Right hindlimb (tissue), 1 donor: ENCODE measurements at regions not wholly inside any gene's neighbourhood (a gene's known extent, or its start where the extent isn't known, plus 50 kb on each side); places are given as distances from the start of the nearest gene placed in this dataset.

Experiments
- DNase-seq: peaks from one replicate; pipeline ENCODE4 v3.0.0-alpha.2; 2018

GRCh38 chr18:37778417-37779165, 213.0 kb upstream of the CELF4 start:
- peak; percentile 79 for DNase-seq

- no peak for DNase-seq
Measured at GRCh38 chr18:37769826-37770225, 204.2 kb upstream of the CELF4 start.

- DNase-seq: no peak
Measured at GRCh38 chr18:37764541-37765288, 199.1 kb upstream of the CELF4 start.

GRCh38 chr18:37762076-37762621, 196.6 kb upstream of the CELF4 start:
- DNase-seq: no peak

GRCh38 chr18:37754141-37754540, 188.5 kb upstream of the CELF4 start:
- DNase-seq: no peak

DNA sequence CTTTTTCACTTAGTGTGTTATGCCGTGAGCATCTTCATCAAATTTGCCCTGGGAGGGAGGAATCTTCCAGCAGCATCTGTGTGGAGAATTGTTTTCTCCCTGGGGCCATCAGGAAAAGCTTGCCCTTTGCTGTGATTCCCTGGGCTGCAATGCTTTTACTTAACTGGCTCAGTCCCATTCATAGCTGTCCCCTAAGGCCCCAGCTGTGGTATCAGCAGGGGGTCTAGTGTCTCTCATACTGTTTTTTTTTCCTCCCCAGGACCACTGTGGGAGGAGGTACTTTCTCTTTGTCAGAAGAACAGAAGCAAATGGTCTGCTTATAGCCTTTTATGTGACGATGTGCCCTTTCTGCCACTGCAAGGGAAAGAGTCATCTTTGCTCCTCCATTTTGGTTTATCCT, 176.8 kb upstream of the CELF4 start:
- no peak for DNase-seq

DNA sequence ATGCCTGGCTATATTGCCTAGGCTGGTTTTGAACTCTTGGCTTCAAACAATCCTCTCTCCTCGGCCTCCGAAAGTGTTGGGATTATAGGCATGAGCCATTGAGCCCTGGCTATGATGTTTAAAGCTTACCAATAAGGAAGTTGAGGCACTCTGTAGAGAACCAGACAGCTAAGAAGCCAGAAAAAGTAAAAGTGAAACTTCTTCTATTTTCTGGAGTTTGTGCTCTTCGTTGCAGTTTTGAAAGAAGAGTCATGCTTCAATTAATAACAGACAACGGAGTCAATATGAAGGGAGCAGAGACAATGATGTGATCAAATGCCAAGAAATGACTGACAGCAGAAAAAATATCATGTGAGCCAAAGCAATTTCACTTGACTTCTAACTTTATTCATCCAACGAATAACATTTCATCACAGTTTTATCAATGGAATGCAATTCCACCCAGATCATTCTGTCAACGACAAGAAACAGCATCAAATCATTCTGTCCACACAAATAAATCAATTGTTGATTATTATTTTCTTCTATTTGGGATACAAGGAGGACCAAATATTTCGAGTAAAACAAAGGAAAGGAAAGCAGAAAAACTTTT, 175.5 kb upstream of the CELF4 start:
- no peak for DNase-seq

DNA sequence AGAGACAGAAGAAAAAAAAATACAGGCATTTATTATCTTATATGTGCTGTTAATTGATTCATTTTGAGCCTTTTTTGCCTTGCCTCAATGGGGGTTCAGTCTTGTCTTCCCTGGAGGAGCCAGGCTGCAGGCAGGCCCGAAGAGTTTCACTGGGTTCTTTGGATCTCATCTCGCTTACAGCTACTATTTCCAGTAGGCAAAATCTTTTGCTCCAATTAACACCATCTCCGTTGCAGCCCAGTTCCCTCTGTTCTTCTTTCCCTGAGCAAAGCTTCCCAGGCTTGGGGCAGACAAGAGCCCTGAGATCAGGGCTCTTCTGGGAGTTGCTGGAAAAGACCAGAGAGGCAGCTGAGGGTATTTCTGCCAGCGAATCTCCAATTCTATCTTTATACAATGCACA, 168.8 kb upstream of the CELF4 start:
- no peak for DNase-seq

DNA sequence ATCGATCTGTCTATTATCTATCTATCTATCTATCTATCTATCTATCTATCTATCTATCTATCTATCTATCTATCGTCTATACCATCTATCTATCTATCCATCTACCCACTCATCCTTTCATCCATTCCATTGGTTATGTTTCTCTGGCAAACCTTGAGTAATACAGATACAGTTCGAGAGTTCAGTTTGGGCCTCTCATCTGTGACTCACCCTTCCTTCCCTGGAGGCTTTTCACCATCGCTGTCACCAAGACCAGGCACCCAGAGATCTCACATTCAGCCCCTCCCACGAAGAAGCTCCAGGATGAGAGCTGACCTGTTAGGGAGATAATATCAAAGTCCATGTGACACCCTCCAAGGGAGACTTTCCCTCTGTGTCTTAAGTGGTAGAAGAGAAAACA, 164.1 kb upstream of the CELF4 start:
- no peak for DNase-seq

- DNase-seq: no peak
Measured at GRCh38 chr18:37724206-37724605, 158.6 kb upstream of the CELF4 start.

GRCh38 chr18:37721544-37722522, 156.2 kb upstream of the CELF4 start:
- DNase-seq: no peak

- DNase-seq: no peak
Measured at GRCh38 chr18:37720663-37721062, 155.1 kb upstream of the CELF4 start.

- DNase-seq: no peak
Measured at GRCh38 chr18:37717656-37718055, 152.1 kb upstream of the CELF4 start.

DNA sequence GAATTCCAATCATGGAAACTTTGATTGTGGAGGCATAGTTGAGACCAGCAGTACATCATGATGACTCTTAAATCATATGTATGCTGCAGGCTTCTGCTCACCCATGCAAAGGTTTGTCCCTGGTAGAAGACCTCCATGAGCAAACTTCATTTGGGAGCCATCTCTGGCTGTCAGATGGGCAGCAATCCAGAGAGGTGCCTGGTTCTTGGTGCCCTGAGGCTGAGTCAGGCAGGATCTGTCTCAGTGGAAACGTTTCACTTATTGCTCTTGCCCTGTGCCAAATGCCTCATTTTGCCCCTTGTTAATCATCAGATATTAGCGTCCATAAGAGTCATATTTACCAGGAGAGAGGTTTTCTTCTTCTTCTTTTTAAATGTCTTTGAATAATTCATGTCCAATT, 151.5 kb upstream of the CELF4 start:
- DNase-seq: no peak

GRCh38 chr18:37716106-37716735, 150.6 kb upstream of the CELF4 start:
- DNase-seq: no peak

- DNase-seq: no peak
Measured at GRCh38 chr18:37714691-37715090, 149.1 kb upstream of the CELF4 start.

DNA sequence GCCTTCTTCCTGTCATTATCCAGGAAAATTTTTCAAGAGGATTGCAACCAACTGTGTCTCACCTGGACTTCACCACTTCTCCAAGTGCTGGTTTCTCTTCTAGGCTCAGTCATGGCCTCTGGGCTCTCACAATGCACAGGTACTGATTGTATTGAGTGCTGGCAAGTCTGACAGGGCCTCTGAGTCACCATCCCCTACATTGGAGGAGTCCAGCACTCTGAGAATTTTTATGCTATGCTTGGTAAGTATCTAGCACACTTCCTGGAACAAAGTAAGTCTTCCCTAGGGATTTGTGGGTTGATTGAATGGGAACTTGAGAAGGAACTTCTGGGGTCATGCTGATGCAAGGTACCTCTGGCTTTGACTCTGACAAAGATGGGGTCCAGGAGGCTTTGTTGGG, 147.2 kb upstream of the CELF4 start:
- no peak for DNase-seq

- no peak for DNase-seq
Measured at GRCh38 chr18:37711766-37712505, 146.3 kb upstream of the CELF4 start.

- peak; percentile 27 for DNase-seq
Measured at GRCh38 chr18:37710726-37711125, 145.1 kb upstream of the CELF4 start.

DNA sequence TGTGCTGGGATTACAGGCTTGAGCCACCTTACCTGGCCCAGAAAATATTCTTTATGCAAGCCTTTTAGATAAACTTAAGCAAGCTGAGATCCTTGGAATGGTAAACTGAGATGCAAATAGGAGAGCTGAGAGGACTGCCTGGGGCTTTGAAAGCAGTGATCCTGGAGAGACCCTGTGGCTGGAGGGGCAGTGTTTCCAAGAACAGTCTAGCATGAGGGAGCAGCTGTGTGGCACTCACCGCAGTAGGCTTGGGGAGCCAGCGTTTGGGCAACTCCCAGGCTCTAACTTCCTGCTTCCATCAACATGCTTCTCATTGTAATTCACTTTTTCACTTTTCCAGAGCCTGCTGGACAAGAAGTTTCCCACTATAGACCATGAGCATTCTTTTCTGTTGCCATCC, 144.1 kb upstream of the CELF4 start:
- no peak for DNase-seq

DNA sequence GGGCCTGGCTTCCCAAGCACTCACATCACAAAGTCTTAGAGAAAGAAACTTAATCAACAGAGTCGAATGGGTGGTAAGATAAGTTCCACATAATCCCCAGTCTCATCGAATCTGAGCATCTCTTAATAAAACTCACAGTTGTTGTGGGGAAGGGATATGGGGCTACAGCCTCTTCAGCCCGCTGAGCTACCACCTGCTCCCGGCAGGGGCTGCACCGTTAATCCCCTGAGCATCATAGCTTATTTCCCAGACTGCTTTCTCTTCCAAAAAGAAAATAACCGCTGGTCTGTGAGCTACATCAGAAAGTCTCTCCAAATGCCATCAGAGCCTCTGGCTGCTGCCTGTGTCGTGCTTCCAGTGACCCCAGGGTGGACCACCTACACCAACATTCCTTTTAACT, 139.4 kb upstream of the CELF4 start:
- no peak for DNase-seq
